ENCODE measurements at regions not wholly inside any gene's neighbourhood (a gene's known extent, or its start where the extent isn't known, plus 50 kb on each side); places are given as distances from the start of the nearest gene placed in this dataset.

DNA sequence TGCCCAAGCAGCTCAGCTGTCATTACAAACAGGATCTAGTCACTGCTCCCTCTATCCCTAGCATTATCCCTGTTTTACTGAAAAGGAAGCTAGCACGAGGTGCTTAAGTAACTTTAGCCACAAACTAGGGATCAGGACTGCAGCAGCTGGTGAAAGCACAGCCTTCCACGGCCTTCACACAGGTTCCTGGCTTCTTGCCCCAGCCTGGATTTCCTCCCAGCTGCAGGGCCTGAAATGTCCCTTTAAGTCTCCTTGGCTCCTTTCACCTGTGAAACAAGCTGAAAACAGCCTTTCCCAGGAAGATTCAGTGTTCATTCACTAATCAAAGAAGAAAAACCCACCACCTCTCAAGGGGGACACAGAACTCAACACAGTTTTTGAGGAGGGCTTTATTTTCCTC lies 754.5 kb downstream of the DIAPH3 start:
- TF ChIP-seq POLR2AphosphoS5 (IDR thresholded peaks at IDR 0.05), result no peak
- TF ChIP-seq EP300 (IDR thresholded peaks at IDR 0.05), result no peak
- no peak for TF ChIP-seq POLR2A (IDR thresholded peaks at IDR 0.05)
- TF ChIP-seq, protein P1, sequence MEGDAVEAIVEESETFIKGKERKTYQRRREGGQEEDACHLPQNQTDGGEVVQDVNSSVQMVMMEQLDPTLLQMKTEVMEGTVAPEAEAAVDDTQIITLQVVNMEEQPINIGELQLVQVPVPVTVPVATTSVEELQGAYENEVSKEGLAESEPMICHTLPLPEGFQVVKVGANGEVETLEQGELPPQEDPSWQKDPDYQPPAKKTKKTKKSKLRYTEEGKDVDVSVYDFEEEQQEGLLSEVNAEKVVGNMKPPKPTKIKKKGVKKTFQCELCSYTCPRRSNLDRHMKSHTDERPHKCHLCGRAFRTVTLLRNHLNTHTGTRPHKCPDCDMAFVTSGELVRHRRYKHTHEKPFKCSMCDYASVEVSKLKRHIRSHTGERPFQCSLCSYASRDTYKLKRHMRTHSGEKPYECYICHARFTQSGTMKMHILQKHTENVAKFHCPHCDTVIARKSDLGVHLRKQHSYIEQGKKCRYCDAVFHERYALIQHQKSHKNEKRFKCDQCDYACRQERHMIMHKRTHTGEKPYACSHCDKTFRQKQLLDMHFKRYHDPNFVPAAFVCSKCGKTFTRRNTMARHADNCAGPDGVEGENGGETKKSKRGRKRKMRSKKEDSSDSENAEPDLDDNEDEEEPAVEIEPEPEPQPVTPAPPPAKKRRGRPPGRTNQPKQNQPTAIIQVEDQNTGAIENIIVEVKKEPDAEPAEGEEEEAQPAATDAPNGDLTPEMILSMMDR (IDR thresholded peaks at IDR 0.05), result no peak
- H3K4me3 ChIP-seq, result no peak overlapping the region
- peak; percentile 31 for ATAC-seq
- 0% methylated on average over 1 of the region's 2 CpGs; no CpG with 5 or more reads in 1 of the 2 donors for WGBS, 2 donors (ENCODE audit: low coverage in 1 of 2)
- peak overlapping the region; percentile 25 to 69 (median 39) for H3K27ac ChIP-seq
- H3K27me3 ChIP-seq, result no peaks in the 10 kb centered on the region
- no peaks in the 10 kb centered on the region for H3K36me3 ChIP-seq
- no peaks in the 10 kb centered on the region for H3K9me3 ChIP-seq
- peaks cover 10 to 18% (median 11%) of the 10 kb centered on the region in 3 donors for H3K4me1 ChIP-seq

DNA sequence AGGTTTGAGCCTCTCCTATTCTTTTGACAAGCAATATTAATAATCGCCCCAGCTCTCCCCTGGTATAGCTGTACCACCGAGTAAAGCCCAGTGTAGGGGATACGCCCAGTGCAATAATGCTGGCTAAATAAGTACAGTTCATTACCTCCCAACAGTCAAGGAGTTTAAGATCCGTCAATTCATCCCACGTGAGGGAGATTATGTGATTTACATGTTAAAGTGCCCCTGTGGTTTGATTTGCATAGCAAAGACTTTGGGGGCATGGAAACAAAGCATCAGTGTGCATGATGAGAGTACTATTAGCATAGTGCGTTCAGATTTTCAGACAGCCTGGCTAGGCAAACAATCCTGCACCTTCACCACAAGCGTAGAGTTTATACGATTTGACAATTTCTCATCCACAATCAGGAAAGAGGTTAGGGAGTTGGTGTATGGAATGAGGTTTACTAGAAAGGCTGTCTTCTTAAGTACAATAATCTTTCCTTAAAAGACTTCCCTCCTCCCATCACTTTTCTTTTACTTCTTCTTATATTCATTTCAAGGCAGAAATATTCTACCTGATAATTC lies 754.0 kb downstream of the DIAPH3 start:
- Histone ChIP-seq H3K4me3 (no peak overlapping the region), H3K4me1 (peaks cover 10 to 18% (median 11%) of the 10 kb centered on the region in 3 donors), H3K27ac (peak overlapping the region; percentile 25 to 69 (median 39)), H3K27me3 (no peaks in the 10 kb centered on the region), H3K9me3 (no peaks in the 10 kb centered on the region), H3K36me3 (no peaks in the 10 kb centered on the region)
- ATAC-seq, result no peak
- TF ChIP-seq EP300 (IDR thresholded peaks at IDR 0.05) (no peak), POLR2AphosphoS5 (IDR thresholded peaks at IDR 0.05) (no peak), POLR2A (IDR thresholded peaks at IDR 0.05) (no peak)
- TF ChIP-seq, protein P1 (IDR thresholded peaks at IDR 0.05), result no peak
- WGBS, 2 donors (ENCODE audit: low coverage in 1 of 2), result 23 to 46% methylated on average over 8 of the region's 8 CpGs

DNA sequence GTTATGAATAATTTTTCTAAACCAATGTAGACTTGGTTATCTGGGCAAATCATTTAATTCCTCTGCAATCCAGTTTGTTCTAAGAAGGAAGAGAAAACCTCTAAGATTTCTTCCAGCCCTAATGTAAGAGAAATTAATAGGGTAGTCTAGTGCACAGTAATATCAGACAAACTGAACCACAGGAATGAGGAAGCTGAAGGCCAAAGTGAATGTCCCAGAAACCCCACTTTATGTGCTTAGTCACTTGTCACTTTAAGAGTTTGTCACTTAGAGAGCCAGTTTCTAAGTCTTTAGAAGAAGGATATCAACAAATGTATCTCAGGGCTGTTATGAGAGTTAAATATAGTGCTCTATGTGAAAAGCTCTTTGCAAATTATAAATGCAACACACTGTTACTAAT lies 750.6 kb downstream of the DIAPH3 start:
- Histone ChIP-seq H3K36me3 (no peaks in the 10 kb centered on the region), H3K9me3 (no peaks in the 10 kb centered on the region), H3K4me1 (peaks cover 10 to 18% (median 11%) of the 10 kb centered on the region in 3 donors), H3K27ac (no peak overlapping the region), H3K27me3 (no peaks in the 10 kb centered on the region), H3K4me3 (no peak overlapping the region)
- TF ChIP-seq EP300 (IDR thresholded peaks at IDR 0.05), result no peak
- TF ChIP-seq, protein P1 (IDR thresholded peaks at IDR 0.05), result no peak
- TF ChIP-seq POLR2AphosphoS5 (IDR thresholded peaks at IDR 0.05), result no peak
- TF ChIP-seq POLR2A (IDR thresholded peaks at IDR 0.05), result no peak
- ATAC-seq, result no peak

DNA sequence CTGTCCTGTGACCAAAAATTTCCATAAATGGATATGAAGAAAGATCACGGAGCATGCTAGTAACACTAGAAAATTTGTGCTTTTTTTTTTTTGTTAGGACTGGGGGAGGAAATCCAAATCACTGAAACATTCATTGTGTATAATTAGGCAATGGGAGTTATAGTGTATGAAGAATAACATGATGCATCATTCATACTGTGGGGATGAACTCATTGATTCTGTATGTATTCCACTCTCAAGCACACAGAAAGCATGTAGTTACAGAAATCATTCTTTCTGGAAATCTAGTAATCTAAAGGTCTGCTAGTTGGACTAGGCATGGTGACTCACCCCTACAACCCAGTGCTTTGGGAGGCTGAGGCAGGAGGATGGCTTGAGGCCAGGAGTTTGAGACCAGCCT lies 749.7 kb downstream of the DIAPH3 start:
- TF ChIP-seq, protein P1 (IDR thresholded peaks at IDR 0.05), result no peak
- no peak for TF ChIP-seq POLR2A (IDR thresholded peaks at IDR 0.05)
- no peak for TF ChIP-seq POLR2AphosphoS5 (IDR thresholded peaks at IDR 0.05)
- no peak for TF ChIP-seq EP300 (IDR thresholded peaks at IDR 0.05)
- Histone ChIP-seq H3K27ac (no peak overlapping the region), H3K36me3 (no peaks in the 10 kb centered on the region), H3K4me3 (no peak overlapping the region), H3K4me1 (peaks cover 7 to 13% (median 10%) of the 10 kb centered on the region in 3 donors), H3K27me3 (no peaks in the 10 kb centered on the region), H3K9me3 (no peaks in the 10 kb centered on the region)
- WGBS, 2 donors (ENCODE audit: low coverage in 1 of 2), result 56 to 60% methylated on average over 1 of the region's 1 CpG
- ATAC-seq, result no peak

DNA sequence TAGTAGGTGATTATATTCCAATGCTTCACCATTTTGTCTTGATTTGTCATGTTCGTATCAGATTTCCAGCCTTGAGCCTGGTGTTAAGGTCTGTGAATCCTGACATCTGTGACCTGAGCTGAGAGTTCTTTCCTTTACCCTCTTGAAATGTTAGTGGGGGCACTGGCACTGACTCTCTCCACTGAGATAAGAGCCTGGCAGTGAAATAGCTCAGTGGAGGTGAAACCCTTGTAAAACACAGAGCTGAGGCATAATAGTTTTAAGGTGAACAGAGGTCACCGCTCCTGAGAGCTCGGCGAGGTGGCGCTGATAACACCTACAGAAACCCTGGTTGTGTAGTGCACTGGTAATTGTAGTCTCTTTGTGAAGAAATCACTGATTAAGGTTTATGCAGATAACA lies 748.2 kb downstream of the DIAPH3 start:
- Histone ChIP-seq H3K4me3 (no peak overlapping the region), H3K27me3 (no peaks in the 10 kb centered on the region), H3K9me3 (no peaks in the 10 kb centered on the region), H3K4me1 (no peaks in the 10 kb centered on the region), H3K36me3 (no peaks in the 10 kb centered on the region), H3K27ac (no peak overlapping the region)
- WGBS, 2 donors (ENCODE audit: low coverage in 1 of 2), result 92% methylated on average over 5 of the region's 5 CpGs; no CpG with 5 or more reads in 1 of the 2 donors
- no peak for ATAC-seq
- TF ChIP-seq, protein P1 (IDR thresholded peaks at IDR 0.05), result no peak
- TF ChIP-seq POLR2A (IDR thresholded peaks at IDR 0.05) (no peak), EP300 (IDR thresholded peaks at IDR 0.05) (no peak), POLR2AphosphoS5 (IDR thresholded peaks at IDR 0.05) (no peak)

Measured in gastroesophageal sphincter (tissue), 4 donors.